GM12873 (cell line): ENCODE measurements at regions not wholly inside any gene's neighbourhood (a gene's known extent, or its start where the extent isn't known, plus 50 kb on each side); places are given as distances from the start of the nearest gene placed in this dataset.

Experiments used
- TF ChIP-seq, protein P1 (sequence below): IDR thresholded peaks from 2 replicates; pipeline ENCODE4 v1.5.1; 2012; ENCODE audit warnings: low read depth, mild to moderate bottlenecking, moderate library complexity, low read length, control low read depth; ENCODE audit not compliant: insufficient read depth; ENCODE audit errors: missing control alignments

DNA sequence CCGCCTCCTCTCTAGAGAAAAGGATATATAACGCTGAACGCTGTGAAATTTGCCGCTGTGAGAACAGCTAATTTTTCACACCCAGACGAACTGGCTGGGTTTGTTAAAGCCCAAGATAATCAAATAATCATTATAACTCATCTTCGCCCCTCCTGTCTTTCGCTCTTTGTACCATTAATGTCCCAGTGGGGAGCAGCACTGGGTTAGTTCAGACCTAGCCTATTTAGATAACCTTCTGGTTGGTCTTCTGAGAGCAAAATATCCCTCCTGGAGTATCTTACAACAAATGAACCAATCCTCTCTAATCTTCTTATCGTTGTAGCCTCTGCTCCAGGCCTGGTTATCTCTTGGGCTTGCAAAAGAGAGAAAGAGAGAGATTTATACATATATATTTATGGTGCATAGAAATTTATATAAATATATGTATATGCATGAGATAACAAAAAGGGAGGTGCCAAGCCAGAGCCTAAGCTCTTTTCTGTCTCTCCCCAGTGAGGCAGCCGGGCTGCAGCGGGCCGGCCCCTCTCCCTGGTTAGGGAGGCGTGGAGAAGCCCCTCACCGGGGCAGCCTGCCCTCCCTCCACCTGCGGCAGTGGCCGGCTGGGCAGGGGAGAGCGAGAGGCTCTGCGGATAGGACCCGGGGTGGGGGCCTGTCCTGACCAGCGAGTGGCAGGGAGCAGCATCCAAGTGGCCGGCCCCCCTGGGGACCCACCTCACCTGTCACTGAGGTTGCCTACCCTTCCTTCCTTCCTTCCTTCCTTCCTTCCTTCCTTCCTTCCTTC is 202.0 kb upstream of the LHX5 start:
- TF ChIP-seq, protein P1, sequence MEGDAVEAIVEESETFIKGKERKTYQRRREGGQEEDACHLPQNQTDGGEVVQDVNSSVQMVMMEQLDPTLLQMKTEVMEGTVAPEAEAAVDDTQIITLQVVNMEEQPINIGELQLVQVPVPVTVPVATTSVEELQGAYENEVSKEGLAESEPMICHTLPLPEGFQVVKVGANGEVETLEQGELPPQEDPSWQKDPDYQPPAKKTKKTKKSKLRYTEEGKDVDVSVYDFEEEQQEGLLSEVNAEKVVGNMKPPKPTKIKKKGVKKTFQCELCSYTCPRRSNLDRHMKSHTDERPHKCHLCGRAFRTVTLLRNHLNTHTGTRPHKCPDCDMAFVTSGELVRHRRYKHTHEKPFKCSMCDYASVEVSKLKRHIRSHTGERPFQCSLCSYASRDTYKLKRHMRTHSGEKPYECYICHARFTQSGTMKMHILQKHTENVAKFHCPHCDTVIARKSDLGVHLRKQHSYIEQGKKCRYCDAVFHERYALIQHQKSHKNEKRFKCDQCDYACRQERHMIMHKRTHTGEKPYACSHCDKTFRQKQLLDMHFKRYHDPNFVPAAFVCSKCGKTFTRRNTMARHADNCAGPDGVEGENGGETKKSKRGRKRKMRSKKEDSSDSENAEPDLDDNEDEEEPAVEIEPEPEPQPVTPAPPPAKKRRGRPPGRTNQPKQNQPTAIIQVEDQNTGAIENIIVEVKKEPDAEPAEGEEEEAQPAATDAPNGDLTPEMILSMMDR, result no peak

DNA sequence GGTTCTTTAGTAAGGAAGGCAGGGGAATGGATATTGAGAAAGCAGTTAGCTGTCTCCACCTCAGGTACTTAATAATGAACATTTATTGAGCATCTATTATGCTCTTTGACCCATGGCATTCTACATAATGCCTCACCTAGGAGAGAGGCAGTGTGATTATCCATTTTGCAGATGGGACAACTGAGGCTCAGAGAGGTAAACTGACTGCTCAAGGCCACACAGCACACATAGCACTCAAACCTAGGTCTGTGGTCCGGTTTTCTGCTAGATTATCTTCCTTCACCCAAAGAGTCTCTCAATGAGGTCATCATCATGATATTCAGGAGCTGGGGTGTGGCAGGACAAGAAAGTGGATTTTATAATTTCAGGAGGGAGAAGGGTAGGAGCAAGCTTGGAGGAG is 199.1 kb upstream of the LHX5 start:
- TF ChIP-seq, protein P1, result no peak

DNA sequence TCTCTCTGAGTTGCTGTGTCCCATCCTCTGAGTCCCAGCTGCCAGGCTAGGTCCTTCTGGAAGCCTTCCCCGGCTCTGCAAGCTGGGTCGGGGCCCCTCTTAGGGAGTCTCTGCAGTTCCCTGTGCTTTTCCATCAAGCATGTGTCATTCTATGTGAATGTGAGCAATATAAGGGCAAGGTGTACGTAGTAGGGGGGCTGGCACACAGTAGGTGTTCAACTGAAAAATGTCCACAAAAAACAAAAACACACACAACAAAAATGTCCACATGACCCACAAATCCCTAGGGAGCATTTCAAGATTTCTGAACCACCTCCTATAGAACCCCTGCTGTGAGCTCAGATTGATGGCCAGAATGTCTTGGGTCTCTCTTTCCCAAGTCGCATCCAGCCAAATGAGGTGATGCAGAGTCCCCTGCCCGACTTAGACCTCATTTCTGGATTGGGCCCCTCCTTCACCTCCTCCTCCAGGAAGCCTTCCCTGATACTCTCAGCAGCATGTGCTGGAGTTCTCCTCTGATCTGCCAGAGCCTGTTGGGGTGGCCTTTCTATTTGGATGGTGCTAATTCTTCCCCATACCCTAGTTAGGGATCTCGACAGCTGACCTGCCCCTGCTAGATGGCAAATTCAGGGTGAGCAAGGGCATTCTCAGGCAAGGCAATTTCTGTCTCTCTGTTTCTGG is 196.1 kb upstream of the LHX5 start:
- TF ChIP-seq, protein P1, result no peak

DNA sequence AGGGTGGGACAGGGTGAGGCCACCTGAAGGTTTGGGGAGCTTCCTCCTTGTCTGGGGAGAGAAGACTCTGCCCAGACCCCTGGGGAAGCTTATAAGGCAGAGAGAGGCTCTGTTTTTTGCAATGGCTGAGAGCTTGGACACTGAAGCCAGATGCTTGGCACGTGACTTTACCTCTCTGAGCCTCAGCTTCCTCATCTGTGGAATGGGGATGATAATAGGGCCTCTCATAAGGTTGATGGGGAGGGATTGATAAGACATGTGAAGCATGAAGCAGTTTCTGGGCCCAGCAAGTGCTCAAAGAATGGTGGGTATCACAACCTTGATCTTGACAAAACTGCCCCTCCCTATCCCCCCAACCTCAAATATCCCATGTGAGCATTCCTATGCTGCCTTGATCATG is 195.4 kb upstream of the LHX5 start:
- TF ChIP-seq, protein P1, result no peak

DNA sequence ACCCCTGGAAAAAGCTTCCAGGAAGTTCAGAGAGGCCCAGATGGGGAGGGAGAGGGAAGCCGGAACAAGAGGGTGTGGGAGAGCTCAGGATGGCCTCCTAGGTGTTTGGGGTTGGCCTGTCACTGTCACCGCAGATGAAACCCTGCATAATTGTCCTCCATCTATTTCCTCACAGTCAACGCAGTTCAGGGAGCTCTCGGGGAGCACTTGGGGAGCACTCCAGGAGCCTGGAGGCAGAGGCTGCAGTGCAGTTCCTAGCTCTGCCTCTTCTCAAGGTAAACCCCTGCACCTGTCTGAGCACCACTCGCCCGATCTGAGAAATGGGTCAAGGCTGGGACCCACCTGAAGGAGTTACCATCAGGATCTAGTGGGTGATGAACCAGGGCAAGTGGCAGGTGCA is 194.6 kb upstream of the LHX5 start:
- TF ChIP-seq, protein P1, result no peak

DNA sequence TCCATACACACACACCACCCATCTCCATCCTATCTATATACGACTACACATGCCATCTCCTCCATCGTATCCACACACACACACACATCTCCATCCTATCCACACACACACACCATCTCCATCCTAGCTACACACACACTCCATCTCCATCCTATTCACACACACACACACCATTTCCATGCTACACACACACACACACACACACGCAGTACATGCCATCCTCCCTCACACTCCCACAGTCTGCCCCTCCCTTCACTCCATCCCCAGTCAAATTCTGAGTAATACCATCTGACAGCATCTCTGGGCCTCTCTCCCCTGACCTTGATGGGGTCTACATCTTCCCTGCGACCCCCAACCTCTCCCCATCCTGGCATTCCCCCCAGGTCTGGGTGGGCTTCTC is 193.8 kb upstream of the LHX5 start:
- TF ChIP-seq, protein P1, result no peak

DNA sequence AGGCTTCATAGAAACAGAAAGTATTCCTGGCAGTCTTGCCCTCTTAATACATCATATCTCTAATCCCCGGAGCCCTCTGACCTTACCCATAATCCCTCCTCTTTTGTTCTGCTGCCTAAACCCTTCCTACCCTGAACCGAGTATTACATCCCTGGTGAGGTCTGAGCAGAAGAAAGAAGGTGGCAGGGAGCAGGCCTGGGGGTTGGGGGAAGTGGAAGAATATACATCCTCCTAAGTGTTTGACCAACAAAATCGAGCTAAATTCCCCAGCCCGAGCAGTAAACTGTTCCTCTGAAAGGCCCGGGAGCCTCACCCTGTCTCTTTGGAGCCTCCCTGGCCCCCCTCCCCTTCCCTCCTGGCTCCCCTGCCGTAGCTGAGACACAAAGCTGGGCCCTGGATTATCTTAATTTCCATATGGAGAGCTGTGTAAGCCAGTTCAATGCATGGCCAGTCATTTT is 192.6 kb upstream of the LHX5 start:
- TF ChIP-seq, protein P1, result no peak
